ENCODE measurements at regions not wholly inside any gene's neighbourhood (a gene's known extent, or its start where the extent isn't known, plus 50 kb on each side); places are given as distances from the start of the nearest gene placed in this dataset.

GRCh38 chr1:71184410-71184809 is 103.6 kb upstream of the ZRANB2 start:
- H3K36me3 ChIP-seq (ENCODE audit: control insufficient read depth, insufficient read depth, low read length): no peaks in the 10 kb centered on the region
- H3K4me3 ChIP-seq (ENCODE audit: low read depth, low read length): no peak overlapping the region
- no peak for TF ChIP-seq CTCF (IDR thresholded peaks at IDR 0.05; ENCODE audit: insufficient read depth, low read length, severe bottlenecking)
- DNase-seq (ENCODE audit: low read depth): no peak
- H3K27me3 ChIP-seq (ENCODE audit: control insufficient read depth, insufficient read depth, low read length): no peaks in the 10 kb centered on the region
- FAIRE-seq: no peak

GRCh38 chr1:71179997-71180396 is 99.2 kb upstream of the ZRANB2 start:
- no peak for TF ChIP-seq CTCF (IDR thresholded peaks at IDR 0.05; ENCODE audit: insufficient read depth, low read length, severe bottlenecking)
- no peak overlapping the region for H3K4me3 ChIP-seq (ENCODE audit: low read depth, low read length)
- DNase-seq (ENCODE audit: low read depth) (no peak), FAIRE-seq (no peak)
- no peaks in the 10 kb centered on the region for H3K36me3 ChIP-seq (ENCODE audit: control insufficient read depth, insufficient read depth, low read length)
- H3K27me3 ChIP-seq (ENCODE audit: control insufficient read depth, insufficient read depth, low read length): no peaks in the 10 kb centered on the region

- DNase-seq (ENCODE audit: low read depth) (no peak), FAIRE-seq (no peak)
- no peak for TF ChIP-seq CTCF (IDR thresholded peaks at IDR 0.05; ENCODE audit: insufficient read depth, low read length, severe bottlenecking)
- Histone ChIP-seq H3K36me3 (ENCODE audit: control insufficient read depth, insufficient read depth, low read length) (no peaks in the 10 kb centered on the region), H3K4me3 (ENCODE audit: low read depth, low read length) (no peak overlapping the region), H3K27me3 (ENCODE audit: control insufficient read depth, insufficient read depth, low read length) (no peaks in the 10 kb centered on the region)
These were observed 90.1 kb upstream of the ZRANB2 start for GRCh38 chr1:71170925-71171324.

GRCh38 chr1:71167505-71167904 is 86.7 kb upstream of the ZRANB2 start:
- H3K27me3 ChIP-seq (ENCODE audit: control insufficient read depth, insufficient read depth, low read length): no peaks in the 10 kb centered on the region
- H3K36me3 ChIP-seq (ENCODE audit: control insufficient read depth, insufficient read depth, low read length): no peaks in the 10 kb centered on the region
- no peak for DNase-seq (ENCODE audit: low read depth)
- no peak for FAIRE-seq
- no peak for TF ChIP-seq CTCF (IDR thresholded peaks at IDR 0.05; ENCODE audit: insufficient read depth, low read length, severe bottlenecking)
- no peak overlapping the region for H3K4me3 ChIP-seq (ENCODE audit: low read depth, low read length)

GRCh38 chr1:71166178-71167173 is 85.6 kb upstream of the ZRANB2 start:
- no peak for DNase-seq (ENCODE audit: low read depth)
- FAIRE-seq: no peak
- H3K27me3 ChIP-seq (ENCODE audit: control insufficient read depth, insufficient read depth, low read length): no peaks in the 10 kb centered on the region
- no peaks in the 10 kb centered on the region for H3K36me3 ChIP-seq (ENCODE audit: control insufficient read depth, insufficient read depth, low read length)
- no peak for TF ChIP-seq CTCF (IDR thresholded peaks at IDR 0.05; ENCODE audit: insufficient read depth, low read length, severe bottlenecking)
- H3K4me3 ChIP-seq (ENCODE audit: low read depth, low read length): no peak overlapping the region
